ENCODE measurements at regions not wholly inside any gene's neighbourhood (a gene's known extent, or its start where the extent isn't known, plus 50 kb on each side); places are given as distances from the start of the nearest gene placed in this dataset.

- Mint-ChIP-seq H3K36me3 (ENCODE audit: low read depth) (no peaks in the 10 kb centered on the region), H3K4me3 (ENCODE audit: unreplicated experiment) (no peak overlapping the region), H3K4me1 (ENCODE audit: low read depth) (no peaks in the 10 kb centered on the region), H3K27me3 (ENCODE audit: low read depth) (peaks cover 2% of the 10 kb centered on the region), H3K27ac (ENCODE audit: unreplicated experiment) (no peak overlapping the region), H3K9me3 (ENCODE audit: low read depth) (no peaks in the 10 kb centered on the region)
- DNase-seq (ENCODE audit: low spot score) = no peak
- TF ChIP-seq CTCF (IDR thresholded peaks at IDR 0.05) = no peak
Observed at GRCh38 chr2:147378403-147378802, 466.4 kb upstream of the ACVR2A start.

GRCh38 chr2:147375073-147375472 lies 469.8 kb upstream of the ACVR2A start:
- H3K27me3 Mint-ChIP-seq (ENCODE audit: low read depth) = peaks cover 4% of the 10 kb centered on the region
- no peaks in the 10 kb centered on the region for H3K4me1 Mint-ChIP-seq (ENCODE audit: low read depth)
- no peak for TF ChIP-seq CTCF (IDR thresholded peaks at IDR 0.05)
- DNase-seq (ENCODE audit: low spot score) = no peak
- H3K27ac Mint-ChIP-seq (ENCODE audit: unreplicated experiment) = no peak overlapping the region
- no peak overlapping the region for H3K4me3 Mint-ChIP-seq (ENCODE audit: unreplicated experiment)
- H3K36me3 Mint-ChIP-seq (ENCODE audit: low read depth) = peaks cover 2% of the 10 kb centered on the region
- H3K9me3 Mint-ChIP-seq (ENCODE audit: low read depth) = peaks cover 3% of the 10 kb centered on the region

GRCh38 chr2:147374423-147374811 lies 470.4 kb upstream of the ACVR2A start:
- TF ChIP-seq CTCF (IDR thresholded peaks at IDR 0.05) = no peak
- Mint-ChIP-seq H3K4me3 (ENCODE audit: unreplicated experiment) (no peak overlapping the region), H3K36me3 (ENCODE audit: low read depth) (peaks cover 2% of the 10 kb centered on the region), H3K9me3 (ENCODE audit: low read depth) (peaks cover 3% of the 10 kb centered on the region), H3K4me1 (ENCODE audit: low read depth) (no peaks in the 10 kb centered on the region), H3K27me3 (ENCODE audit: low read depth) (peaks cover 4% of the 10 kb centered on the region), H3K27ac (ENCODE audit: unreplicated experiment) (no peak overlapping the region)
- DNase-seq (ENCODE audit: low spot score) = no peak

- TF ChIP-seq CTCF (IDR thresholded peaks at IDR 0.05) = no peak
- Mint-ChIP-seq H3K4me1 (ENCODE audit: low read depth) (no peaks in the 10 kb centered on the region), H3K4me3 (ENCODE audit: unreplicated experiment) (no peak overlapping the region), H3K27ac (ENCODE audit: unreplicated experiment) (no peak overlapping the region), H3K27me3 (ENCODE audit: low read depth) (peaks cover 4% of the 10 kb centered on the region), H3K9me3 (ENCODE audit: low read depth) (peaks cover 3% of the 10 kb centered on the region), H3K36me3 (ENCODE audit: low read depth) (peaks cover 2% of the 10 kb centered on the region)
- DNase-seq (ENCODE audit: low spot score) = no peak
Observed at GRCh38 chr2:147373800-147374422, 470.9 kb upstream of the ACVR2A start.

- Mint-ChIP-seq H3K4me1 (ENCODE audit: low read depth) (no peaks in the 10 kb centered on the region), H3K27me3 (ENCODE audit: low read depth) (peaks cover 1% of the 10 kb centered on the region), H3K9me3 (ENCODE audit: low read depth) (peaks cover 3% of the 10 kb centered on the region), H3K27ac (ENCODE audit: unreplicated experiment) (no peak overlapping the region), H3K4me3 (ENCODE audit: unreplicated experiment) (no peak overlapping the region), H3K36me3 (ENCODE audit: low read depth) (peaks cover 2% of the 10 kb centered on the region)
- no peak for DNase-seq (ENCODE audit: low spot score)
- TF ChIP-seq CTCF (IDR thresholded peaks at IDR 0.05) = no peak
Observed at GRCh38 chr2:147368306-147368705, 476.5 kb upstream of the ACVR2A start.
